ENCODE measurements at regions not wholly inside any gene's neighbourhood (a gene's known extent, or its start where the extent isn't known, plus 50 kb on each side); places are given as distances from the start of the nearest gene placed in this dataset.

GRCh38 chr18:56257205-56257604, 381.2 kb downstream of the TXNL1 start:
- peak; percentile 86 for DNase-seq (ENCODE audit: low read depth)
- no peak overlapping the region for H3K4me3 ChIP-seq (ENCODE audit: low read length)
- TF ChIP-seq, protein P1, sequence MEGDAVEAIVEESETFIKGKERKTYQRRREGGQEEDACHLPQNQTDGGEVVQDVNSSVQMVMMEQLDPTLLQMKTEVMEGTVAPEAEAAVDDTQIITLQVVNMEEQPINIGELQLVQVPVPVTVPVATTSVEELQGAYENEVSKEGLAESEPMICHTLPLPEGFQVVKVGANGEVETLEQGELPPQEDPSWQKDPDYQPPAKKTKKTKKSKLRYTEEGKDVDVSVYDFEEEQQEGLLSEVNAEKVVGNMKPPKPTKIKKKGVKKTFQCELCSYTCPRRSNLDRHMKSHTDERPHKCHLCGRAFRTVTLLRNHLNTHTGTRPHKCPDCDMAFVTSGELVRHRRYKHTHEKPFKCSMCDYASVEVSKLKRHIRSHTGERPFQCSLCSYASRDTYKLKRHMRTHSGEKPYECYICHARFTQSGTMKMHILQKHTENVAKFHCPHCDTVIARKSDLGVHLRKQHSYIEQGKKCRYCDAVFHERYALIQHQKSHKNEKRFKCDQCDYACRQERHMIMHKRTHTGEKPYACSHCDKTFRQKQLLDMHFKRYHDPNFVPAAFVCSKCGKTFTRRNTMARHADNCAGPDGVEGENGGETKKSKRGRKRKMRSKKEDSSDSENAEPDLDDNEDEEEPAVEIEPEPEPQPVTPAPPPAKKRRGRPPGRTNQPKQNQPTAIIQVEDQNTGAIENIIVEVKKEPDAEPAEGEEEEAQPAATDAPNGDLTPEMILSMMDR (conservative IDR thresholded peaks at IDR 0.05; ENCODE audit: low read length), result peak; percentile 23

- no peak overlapping the region for H3K4me3 ChIP-seq (ENCODE audit: low read length)
- DNase-seq (ENCODE audit: low read depth), result no peak
- TF ChIP-seq, protein P1 (conservative IDR thresholded peaks at IDR 0.05; ENCODE audit: low read length), result no peak
Measured at GRCh38 chr18:56256659-56257058, 381.7 kb downstream of the TXNL1 start.

DNA sequence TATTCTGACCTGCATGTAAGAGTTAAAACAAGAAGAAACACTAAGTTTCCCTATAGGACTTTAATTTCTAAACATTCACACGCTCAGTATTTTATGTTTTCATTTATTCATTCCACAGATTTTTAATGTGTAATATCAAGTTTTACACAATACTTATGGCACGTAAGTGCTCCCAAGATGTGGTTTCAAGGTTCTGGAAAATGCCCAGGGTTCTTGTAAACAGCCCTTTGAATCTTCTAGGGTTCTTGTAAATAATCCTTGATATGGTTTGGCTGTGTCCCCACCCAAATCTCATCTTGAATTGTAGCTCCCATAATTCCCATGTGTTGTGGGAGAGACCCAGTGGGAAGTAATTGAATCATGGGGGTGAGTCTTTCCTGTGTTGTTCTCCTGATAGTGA, 383.0 kb downstream of the TXNL1 start:
- TF ChIP-seq, protein P1 (conservative IDR thresholded peaks at IDR 0.05; ENCODE audit: low read length), result no peak
- peak; percentile 25 for DNase-seq (ENCODE audit: low read depth)

DNA sequence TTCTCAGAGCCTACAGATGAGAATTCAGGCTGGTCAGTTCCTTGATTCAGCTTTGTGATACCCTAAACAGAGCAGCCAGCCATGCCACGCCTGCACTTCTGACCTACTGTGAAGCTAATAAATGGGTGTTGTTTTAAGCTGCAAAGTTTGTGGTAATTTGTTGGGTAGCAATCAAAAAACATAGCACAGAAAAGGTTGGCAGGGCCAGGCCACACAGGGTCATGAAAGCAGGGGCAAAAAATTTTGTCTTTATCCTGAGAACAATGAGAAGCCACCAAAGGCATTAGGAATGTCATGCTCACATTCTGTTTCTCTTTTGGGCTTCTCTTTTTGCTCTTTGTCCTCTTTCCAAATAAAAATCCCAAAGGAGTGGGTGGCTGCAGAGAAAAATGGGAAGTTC, 385.9 kb downstream of the TXNL1 start:
- TF ChIP-seq, protein P1 (conservative IDR thresholded peaks at IDR 0.05; ENCODE audit: low read length), result no peak
- no peak for DNase-seq (ENCODE audit: low read depth)
- H3K4me3 ChIP-seq (ENCODE audit: low read length), result no peak overlapping the region

More for the DNA sequence above, 383.0 kb downstream of the TXNL1 start:
- no peak overlapping the region for H3K4me3 ChIP-seq (ENCODE audit: low read length)

GRCh38 chr18:56248610-56249235, 389.7 kb downstream of the TXNL1 start:
- TF ChIP-seq, protein P1 (conservative IDR thresholded peaks at IDR 0.05; ENCODE audit: low read length), result no peak
- no peak for DNase-seq (ENCODE audit: low read depth)
- no peak overlapping the region for H3K4me3 ChIP-seq (ENCODE audit: low read length)

DNA sequence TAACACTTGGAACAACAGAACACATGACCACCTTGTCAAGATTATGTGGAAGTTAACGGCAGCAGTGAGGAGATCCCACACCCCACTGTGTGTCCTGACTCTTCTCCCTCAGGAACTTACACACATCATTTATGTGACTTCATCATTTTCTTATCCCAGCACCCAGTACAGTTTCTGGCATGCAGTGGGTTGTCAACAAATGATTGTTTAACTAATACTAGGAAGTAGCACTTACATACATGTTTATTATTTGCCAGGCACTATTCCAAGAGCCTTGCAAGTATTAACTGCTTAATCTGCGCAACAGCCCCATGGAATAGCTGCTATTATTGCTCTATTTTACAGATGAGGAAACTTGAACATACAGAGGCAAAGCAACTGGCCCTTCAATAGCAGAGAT, 391.5 kb downstream of the TXNL1 start:
- no peak for DNase-seq (ENCODE audit: low read depth)
- no peak overlapping the region for H3K4me3 ChIP-seq (ENCODE audit: low read length)
- TF ChIP-seq, protein P1 (conservative IDR thresholded peaks at IDR 0.05; ENCODE audit: low read length), result no peak

- H3K4me3 ChIP-seq (ENCODE audit: low read length), result no peak overlapping the region
- DNase-seq (ENCODE audit: low read depth), result peak; percentile 87
- TF ChIP-seq, protein P1 (conservative IDR thresholded peaks at IDR 0.05; ENCODE audit: low read length), result no peak
Measured at GRCh38 chr18:56245866-56246580, 392.4 kb downstream of the TXNL1 start.
